ENCODE measurements at regions not wholly inside any gene's neighbourhood (a gene's known extent, or its start where the extent isn't known, plus 50 kb on each side); places are given as distances from the start of the nearest gene placed in this dataset.

DNA sequence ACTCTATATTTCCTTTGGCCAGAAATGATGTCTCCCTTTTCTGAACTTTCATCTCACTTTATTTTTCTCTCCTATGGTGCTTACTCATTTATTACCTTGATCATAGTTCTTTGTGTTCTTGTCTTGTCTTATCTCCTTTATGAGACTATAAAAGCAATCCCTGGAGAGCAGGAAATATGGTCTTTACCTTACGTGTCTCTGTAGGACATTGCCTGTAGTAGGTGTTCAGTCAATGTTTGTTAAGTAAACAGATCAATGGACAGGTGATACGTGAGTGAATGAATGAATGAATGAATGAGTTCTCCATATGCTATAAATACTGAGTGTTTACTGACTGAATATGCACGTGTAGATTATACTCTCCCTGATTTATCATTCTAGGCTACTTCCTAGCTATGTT, 193.7 kb upstream of the HMGA2 start:
- no peaks in the 10 kb centered on the region for H3K36me3 ChIP-seq
- no peaks in the 10 kb centered on the region; the same call in 1 of the 2 replicates for H3K9me3 ChIP-seq
- DNase-seq, result no peak
- H3K27me3 ChIP-seq, result no peaks in the 10 kb centered on the region
- no peak overlapping the region for H3K4me3 ChIP-seq

- DNase-seq, result peak; percentile 84
- Histone ChIP-seq H3K9me3 (no peaks in the 10 kb centered on the region), H3K27me3 (no peaks in the 10 kb centered on the region), H3K36me3 (no peaks in the 10 kb centered on the region), H3K4me3 (no peak overlapping the region)
These were observed 192.6 kb upstream of the HMGA2 start for GRCh38 chr12:65631621-65632111.

- Histone ChIP-seq H3K36me3 (no peaks in the 10 kb centered on the region), H3K27me3 (no peaks in the 10 kb centered on the region), H3K4me3 (no peak overlapping the region), H3K9me3 (no peaks in the 10 kb centered on the region)
- no peak for DNase-seq
These were observed 192.0 kb upstream of the HMGA2 start for GRCh38 chr12:65632131-65632855.

DNA sequence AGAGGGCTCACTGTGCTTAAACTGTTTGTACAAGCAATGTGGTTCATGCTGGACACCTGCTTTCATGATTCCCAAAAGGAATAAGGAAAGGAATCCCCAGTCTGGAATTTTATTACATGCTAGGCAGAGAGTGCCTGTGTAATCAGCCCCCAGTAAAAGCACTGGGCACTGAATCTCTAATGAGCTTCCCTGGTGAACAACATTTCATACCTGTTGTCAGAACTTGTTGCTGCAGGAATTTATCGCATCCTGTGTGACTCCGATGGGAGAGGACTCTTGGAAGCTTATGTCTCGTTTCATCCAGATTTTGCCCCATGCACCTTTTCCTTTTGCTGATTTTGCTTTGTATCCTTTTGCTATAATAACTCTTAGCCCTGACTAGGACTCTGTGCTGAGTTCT, 190.2 kb upstream of the HMGA2 start:
- Histone ChIP-seq H3K27me3 (no peaks in the 10 kb centered on the region), H3K9me3 (no peaks in the 10 kb centered on the region), H3K4me3 (no peak overlapping the region), H3K36me3 (no peaks in the 10 kb centered on the region)
- no peak for DNase-seq

DNA sequence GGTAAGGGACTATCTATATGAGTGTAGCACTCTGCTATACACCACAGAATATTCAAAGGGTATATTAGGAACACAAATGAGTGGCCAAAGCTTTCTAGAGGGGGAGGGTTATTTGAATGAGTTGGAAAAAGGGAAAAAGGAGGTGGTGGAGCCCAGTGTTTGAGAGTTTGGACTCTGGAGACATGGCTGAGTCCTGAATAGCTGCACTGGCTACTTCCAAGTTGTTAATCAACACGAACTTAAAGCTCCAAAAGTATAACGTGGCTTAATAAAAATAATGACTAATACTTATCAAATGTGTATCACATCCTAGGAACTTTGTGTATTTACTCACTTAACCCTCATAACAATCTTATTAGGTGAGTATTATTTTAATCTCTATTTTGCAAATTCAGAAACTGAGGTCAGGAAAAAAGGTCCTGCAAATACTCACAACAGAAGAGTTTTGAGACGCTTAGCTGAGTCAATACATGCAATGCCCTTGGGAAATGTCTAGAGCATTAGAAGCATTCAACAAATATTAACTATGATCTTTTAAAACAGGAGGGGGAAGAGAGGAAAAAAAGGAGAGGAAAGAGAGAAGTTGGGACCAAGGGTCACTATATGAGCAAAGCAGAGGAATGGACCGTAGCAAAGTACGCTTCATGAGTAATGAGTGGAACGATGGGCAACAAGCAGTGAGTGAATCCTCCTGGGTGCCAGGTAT, 189.5 kb upstream of the HMGA2 start:
- DNase-seq, result no peak
- H3K4me3 ChIP-seq, result no peak overlapping the region
- no peaks in the 10 kb centered on the region for H3K9me3 ChIP-seq
- no peaks in the 10 kb centered on the region for H3K36me3 ChIP-seq
- H3K27me3 ChIP-seq, result no peaks in the 10 kb centered on the region

DNA sequence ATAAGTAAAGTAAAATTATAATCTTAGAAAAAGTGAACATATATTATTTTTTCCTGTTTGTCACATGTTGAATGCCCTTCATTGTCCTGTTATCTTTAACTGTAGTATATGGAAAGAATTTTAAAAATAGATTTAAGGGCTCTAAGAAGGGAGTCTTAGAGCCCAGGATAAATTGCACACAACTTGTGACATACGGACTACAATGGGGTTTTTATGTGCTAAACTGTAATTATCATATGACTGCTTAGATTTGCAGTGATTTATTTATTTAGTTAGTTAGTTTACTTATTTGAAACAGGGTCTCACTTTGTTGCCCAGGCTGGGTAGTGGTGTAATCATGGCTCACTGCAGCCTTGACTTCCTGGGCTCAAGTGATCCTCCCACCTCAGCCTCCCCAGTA, 187.8 kb upstream of the HMGA2 start:
- Histone ChIP-seq H3K27me3 (no peaks in the 10 kb centered on the region), H3K36me3 (no peaks in the 10 kb centered on the region)
- DNase-seq, result no peak

GRCh38 chr12:65637150-65637549, 187.1 kb upstream of the HMGA2 start:
- Histone ChIP-seq H3K9me3 (no peaks in the 10 kb centered on the region; the same call in 1 of the 2 replicates), H3K4me3 (no peak overlapping the region), H3K36me3 (no peaks in the 10 kb centered on the region), H3K27me3 (no peaks in the 10 kb centered on the region)
- DNase-seq, result no peak

More for the DNA sequence above, 187.8 kb upstream of the HMGA2 start:
- Histone ChIP-seq H3K9me3 (no peaks in the 10 kb centered on the region; the same call in 1 of the 2 replicates), H3K4me3 (no peak overlapping the region)

- no peak for DNase-seq
These were observed 186.5 kb upstream of the HMGA2 start for GRCh38 chr12:65637774-65638173.

GRCh38 chr12:65638324-65638723, 186.0 kb upstream of the HMGA2 start:
- no peak for DNase-seq
- no peaks in the 10 kb centered on the region for H3K36me3 ChIP-seq

More at GRCh38 chr12:65637774-65638173, 186.5 kb upstream of the HMGA2 start:
- Histone ChIP-seq H3K4me3 (no peak overlapping the region), H3K9me3 (no peaks in the 10 kb centered on the region; the same call in 1 of the 2 replicates), H3K36me3 (no peaks in the 10 kb centered on the region), H3K27me3 (no peaks in the 10 kb centered on the region)

DNA sequence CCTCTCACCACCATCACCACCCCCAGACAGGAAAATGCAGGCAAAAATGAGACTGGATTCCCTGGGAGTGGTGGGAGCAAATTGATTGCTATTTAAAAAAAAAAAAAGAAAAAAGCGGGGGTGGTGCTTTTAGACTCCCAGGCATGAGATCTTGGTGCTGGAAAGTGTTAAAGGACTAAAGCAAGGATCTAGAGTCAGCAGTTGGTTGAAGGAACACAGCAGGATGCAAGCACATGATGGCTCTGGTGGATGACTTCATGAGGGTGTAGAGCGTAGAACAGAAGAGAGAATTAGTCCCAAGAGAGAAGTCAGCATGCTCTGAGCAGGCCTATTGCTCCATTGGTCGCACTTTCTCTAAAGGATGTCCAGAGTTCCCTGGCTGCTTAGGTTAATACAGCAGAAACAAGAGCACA, 183.8 kb upstream of the HMGA2 start:
- H3K4me3 ChIP-seq, result no peak overlapping the region
- DNase-seq, result no peak
- no peaks in the 10 kb centered on the region for H3K36me3 ChIP-seq
- H3K9me3 ChIP-seq, result no peaks in the 10 kb centered on the region; the same call in 1 of the 2 replicates
- no peaks in the 10 kb centered on the region for H3K27me3 ChIP-seq

More at GRCh38 chr12:65638324-65638723, 186.0 kb upstream of the HMGA2 start:
- Histone ChIP-seq H3K27me3 (no peaks in the 10 kb centered on the region), H3K9me3 (no peaks in the 10 kb centered on the region; the same call in 1 of the 2 replicates), H3K4me3 (no peak overlapping the region)

DNA sequence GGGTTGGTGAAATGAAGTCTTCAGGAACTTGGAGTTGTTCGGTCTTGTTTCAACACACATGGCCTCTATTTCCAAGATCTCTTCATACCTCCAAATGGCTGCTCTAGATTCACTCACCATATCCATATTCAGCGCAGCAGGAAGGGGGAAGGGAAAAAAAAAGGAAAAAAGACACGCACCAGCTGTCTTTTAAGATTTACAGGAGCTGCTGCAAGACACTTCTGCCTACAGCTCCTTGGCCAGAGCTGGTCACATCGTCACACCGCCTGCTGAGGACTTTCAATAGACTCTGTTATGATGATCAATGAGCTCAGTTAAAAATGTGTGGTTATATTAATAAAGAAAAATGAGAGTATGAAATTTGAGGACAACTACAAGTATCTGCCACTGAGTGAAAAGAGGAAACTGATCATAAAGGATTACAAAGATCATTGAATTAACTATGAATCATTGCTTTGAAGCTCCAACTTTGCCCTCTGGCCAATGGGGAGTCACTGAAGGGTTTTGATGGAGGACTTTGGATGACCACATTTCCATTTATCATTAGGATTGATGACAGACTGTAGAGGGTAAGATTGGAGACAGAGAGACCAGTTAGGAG, 182.1 kb upstream of the HMGA2 start:
- DNase-seq, result no peak
- H3K9me3 ChIP-seq, result peaks cover 2% of the 10 kb centered on the region; the same call in 1 of the 2 replicates
- no peaks in the 10 kb centered on the region for H3K27me3 ChIP-seq
- no peaks in the 10 kb centered on the region for H3K36me3 ChIP-seq
- H3K4me3 ChIP-seq, result no peak overlapping the region

- H3K36me3 ChIP-seq, result no peaks in the 10 kb centered on the region
- peaks cover 2% of the 10 kb centered on the region; the same call in 1 of the 2 replicates for H3K9me3 ChIP-seq
- no peak overlapping the region for H3K4me3 ChIP-seq
- no peak for DNase-seq
- no peaks in the 10 kb centered on the region for H3K27me3 ChIP-seq
These were observed 181.1 kb upstream of the HMGA2 start for GRCh38 chr12:65643171-65643570.

DNA sequence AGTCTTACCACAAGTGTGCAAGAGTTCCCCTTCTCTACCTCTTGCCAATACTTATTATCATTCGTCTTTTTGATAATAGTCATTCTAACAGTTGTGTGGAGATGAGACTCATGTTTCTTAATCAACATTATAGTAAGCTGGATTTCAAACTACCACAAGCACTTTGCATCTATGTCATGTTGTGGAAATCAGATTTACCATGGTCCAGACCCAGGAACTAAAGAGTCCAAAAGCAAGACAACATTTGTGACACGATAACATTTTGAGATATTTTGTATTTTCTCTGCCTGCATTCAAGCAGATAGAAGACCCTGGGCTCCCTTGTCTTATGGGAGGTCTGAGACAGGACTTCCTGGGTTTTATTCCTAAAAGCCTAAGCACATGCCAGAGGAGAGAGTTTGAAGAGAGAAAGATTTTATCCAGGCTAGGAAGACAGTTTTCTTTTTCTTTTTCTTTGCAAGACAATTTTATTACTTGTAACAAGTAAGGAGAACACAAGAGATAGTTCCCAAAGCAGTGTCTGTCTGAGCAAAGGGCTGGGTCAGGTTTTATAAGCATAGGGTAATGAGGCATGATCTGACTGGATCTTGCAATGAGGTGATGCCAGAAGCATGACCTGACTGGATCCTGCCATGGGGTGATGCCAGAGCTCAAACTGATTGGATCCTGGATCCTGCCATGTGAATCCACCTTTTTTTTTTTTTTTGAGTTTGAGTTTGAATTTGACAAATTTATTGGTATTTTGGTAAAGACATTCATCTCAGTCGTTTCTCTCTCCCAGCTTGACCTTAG, 180.5 kb upstream of the HMGA2 start:
- Histone ChIP-seq H3K4me3 (no peak overlapping the region), H3K36me3 (no peaks in the 10 kb centered on the region), H3K9me3 (peaks cover 2% of the 10 kb centered on the region; the same call in 1 of the 2 replicates), H3K27me3 (no peaks in the 10 kb centered on the region)
- DNase-seq, result no peak

GRCh38 chr12:65646127-65646643, 178.1 kb upstream of the HMGA2 start:
- Histone ChIP-seq H3K27me3 (no peaks in the 10 kb centered on the region), H3K36me3 (no peaks in the 10 kb centered on the region; the same call in 1 of the 2 replicates), H3K4me3 (no peak overlapping the region), H3K9me3 (peaks cover 21% of the 10 kb centered on the region)
- DNase-seq, result no peak

DNA sequence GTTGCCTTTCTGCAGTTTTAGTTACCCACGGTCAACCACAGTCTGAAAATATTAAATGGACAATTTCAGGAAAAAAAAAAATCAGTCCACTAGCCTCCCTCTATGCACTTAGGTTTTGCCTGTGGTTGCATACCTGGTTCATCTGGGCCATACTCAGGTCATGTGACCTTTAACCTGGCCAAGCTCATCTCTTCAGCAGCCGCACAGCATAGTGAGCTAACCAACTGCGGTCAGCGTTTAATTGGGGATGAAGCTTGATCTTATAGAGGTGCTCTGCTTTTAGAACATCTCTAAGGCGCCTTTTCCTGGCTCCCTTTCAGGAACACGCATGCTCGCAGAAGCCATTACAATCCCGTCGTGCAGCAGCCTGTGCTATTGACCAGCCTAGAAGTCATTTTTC, 177.2 kb upstream of the HMGA2 start:
- DNase-seq, result no peak
- peaks cover 22% of the 10 kb centered on the region for H3K9me3 ChIP-seq

DNA sequence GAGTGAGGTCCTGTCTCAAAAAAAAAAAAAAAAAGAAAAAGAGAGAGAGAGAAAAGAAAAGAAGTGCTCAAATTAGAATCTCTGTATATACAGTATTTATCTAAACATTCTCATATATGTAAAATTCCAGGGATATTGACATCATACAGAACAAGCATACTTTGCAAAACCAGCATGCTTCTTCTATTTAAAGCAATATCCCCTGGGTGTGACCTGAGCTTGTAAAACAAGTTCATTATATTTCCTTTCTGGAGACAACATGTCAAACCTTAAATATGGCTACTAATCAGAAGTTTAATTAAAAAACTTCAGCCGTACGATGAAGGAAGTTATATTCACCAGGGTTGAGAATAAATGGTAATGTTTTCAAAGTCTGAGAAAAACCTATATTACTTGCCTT, 175.8 kb upstream of the HMGA2 start:
- DNase-seq, result no peak
- H3K36me3 ChIP-seq, result no peaks in the 10 kb centered on the region; the same call in 1 of the 2 replicates
- H3K9me3 ChIP-seq, result peaks cover 29% of the 10 kb centered on the region
- no peak overlapping the region for H3K4me3 ChIP-seq
- no peaks in the 10 kb centered on the region for H3K27me3 ChIP-seq

More for the DNA sequence above, 177.2 kb upstream of the HMGA2 start:
- Histone ChIP-seq H3K36me3 (no peaks in the 10 kb centered on the region; the same call in 1 of the 2 replicates), H3K27me3 (no peaks in the 10 kb centered on the region), H3K4me3 (no peak overlapping the region)
